Glutamatergic neuron (in vitro differentiated cells): ENCODE measurements at regions not wholly inside any gene's neighbourhood (a gene's known extent, or its start where the extent isn't known, plus 50 kb on each side); places are given as distances from the start of the nearest gene placed in this dataset.
A peak's percentile ranks its signal among the peaks of the same experiment; 100 is the strongest.
"Not testable (repeated sequence)": the region's sequence is repeated elsewhere in the genome, so short reads cannot be mapped to it uniquely, and the experiment has no call there.

Experiments
- DNase-seq: peaks from one replicate; pipeline ENCODE4 v3.0.0; 2022
- H3K27ac Mint-ChIP-seq: one replicate; pipeline ENCODE4 v1.8.0; 2020; ENCODE audit warnings: mild to moderate bottlenecking, mixed read lengths, inconsistent platforms; ENCODE audit not compliant: unreplicated experiment
- H3K27me3 Mint-ChIP-seq: one replicate; pipeline ENCODE4 v1.8.0; 2020; ENCODE audit warnings: mild to moderate bottlenecking, moderate library complexity, mixed read lengths, inconsistent platforms; ENCODE audit not compliant: unreplicated experiment
- H3K36me3 Mint-ChIP-seq: one replicate; pipeline ENCODE4 v1.8.0; 2020; ENCODE audit warnings: mild to moderate bottlenecking, mixed read lengths, inconsistent platforms; ENCODE audit not compliant: unreplicated experiment
- H3K4me1 Mint-ChIP-seq: one replicate; pipeline ENCODE4 v1.8.0; 2020; ENCODE audit warnings: mild to moderate bottlenecking, low read depth, mixed read lengths, inconsistent platforms; ENCODE audit not compliant: unreplicated experiment
- H3K4me3 Mint-ChIP-seq: one replicate; pipeline ENCODE4 v1.8.0; 2020; ENCODE audit warnings: mild to moderate bottlenecking, mixed read lengths, inconsistent platforms; ENCODE audit not compliant: unreplicated experiment
- H3K9me3 Mint-ChIP-seq: one replicate; pipeline ENCODE4 v1.8.0; 2020; ENCODE audit warnings: mild to moderate bottlenecking, moderate library complexity, mixed read lengths, inconsistent platforms; ENCODE audit not compliant: unreplicated experiment
- TF ChIP-seq, protein P1 (sequence below): fragments of 200-600 bp; sonication (generic); IDR thresholded peaks from one replicate; pipeline ENCODE4 v1.5.0; 2021; ENCODE audit not compliant: partially characterized antibody, unreplicated experiment

DNA sequence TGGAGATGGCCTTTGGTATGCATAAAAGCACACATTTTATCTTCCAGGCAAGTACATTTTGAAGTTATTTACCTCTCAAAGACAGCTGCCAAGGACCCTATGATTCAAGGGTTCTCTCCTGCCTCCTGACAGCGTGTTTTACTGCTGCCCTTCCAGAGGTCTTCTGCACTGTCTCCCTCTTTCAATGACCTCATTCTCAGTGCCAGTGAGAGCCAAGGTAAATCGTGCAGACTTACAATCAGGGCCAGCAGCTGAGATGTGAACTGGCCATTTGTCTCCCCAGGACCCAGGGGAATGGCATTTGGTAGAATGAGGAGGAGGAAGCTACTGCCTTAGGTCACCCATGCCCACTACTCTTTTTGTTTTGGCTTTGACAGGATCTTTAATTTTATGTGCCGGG is 84.2 kb upstream of the FGGY start:
- Mint-ChIP-seq H3K36me3 (peaks cover 27% of the 10 kb centered on the region), H3K9me3 (peaks cover 11% of the 10 kb centered on the region), H3K27me3 (peaks cover 4% of the 10 kb centered on the region), H3K27ac (no peak overlapping the region), H3K4me3 (no peak overlapping the region), H3K4me1 (peaks cover 11% of the 10 kb centered on the region)
- no peak for DNase-seq
- TF ChIP-seq, protein P1, sequence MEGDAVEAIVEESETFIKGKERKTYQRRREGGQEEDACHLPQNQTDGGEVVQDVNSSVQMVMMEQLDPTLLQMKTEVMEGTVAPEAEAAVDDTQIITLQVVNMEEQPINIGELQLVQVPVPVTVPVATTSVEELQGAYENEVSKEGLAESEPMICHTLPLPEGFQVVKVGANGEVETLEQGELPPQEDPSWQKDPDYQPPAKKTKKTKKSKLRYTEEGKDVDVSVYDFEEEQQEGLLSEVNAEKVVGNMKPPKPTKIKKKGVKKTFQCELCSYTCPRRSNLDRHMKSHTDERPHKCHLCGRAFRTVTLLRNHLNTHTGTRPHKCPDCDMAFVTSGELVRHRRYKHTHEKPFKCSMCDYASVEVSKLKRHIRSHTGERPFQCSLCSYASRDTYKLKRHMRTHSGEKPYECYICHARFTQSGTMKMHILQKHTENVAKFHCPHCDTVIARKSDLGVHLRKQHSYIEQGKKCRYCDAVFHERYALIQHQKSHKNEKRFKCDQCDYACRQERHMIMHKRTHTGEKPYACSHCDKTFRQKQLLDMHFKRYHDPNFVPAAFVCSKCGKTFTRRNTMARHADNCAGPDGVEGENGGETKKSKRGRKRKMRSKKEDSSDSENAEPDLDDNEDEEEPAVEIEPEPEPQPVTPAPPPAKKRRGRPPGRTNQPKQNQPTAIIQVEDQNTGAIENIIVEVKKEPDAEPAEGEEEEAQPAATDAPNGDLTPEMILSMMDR = no peak

DNA sequence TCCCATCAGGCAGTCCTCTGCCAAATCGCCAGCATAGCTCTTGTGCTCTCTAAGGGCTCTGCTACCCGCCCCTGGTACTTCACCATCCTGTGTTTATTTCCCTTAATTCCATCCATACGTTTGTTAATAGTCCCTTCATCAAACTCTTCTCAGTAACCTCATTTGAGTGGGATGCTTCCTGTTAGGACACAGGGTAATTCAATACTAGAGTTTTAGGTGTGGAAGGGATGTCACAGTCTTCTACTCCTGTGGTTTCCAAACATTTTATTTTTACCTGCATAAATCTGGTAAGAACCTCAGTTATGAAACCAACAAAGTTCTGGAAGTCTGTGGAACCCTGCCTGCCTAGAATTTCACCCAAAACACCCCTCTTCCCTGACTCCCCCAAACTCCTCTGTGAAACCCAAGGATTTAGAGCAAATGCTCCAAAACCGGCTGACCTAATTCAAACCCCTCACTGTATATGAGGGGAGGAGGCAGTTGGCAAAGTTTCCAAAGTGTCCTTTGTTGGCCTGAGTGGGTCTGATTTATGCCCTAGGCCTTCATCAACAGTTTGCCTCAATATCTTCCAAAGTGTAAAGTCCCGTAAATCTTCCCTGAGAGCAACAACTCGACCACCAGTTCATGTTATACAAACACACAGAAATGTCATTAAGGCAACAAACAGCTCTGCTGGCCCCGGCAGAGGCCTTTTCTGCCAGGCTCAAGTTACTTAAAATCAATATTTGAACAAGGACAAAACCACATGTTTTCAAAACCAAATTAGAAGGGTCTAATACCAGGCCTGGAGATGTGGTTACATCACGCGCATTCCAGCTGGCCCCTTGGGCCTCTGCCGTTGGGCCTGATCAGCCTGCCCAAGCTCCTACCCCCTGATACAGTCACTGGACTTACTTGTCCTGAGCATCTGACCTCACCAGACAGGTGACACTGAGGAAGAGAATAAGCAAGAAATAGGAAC is 82.4 kb upstream of the FGGY start:
- TF ChIP-seq, protein P1 = no peak
- Mint-ChIP-seq H3K27me3 (peaks cover 4% of the 10 kb centered on the region), H3K4me3 (no peak overlapping the region), H3K36me3 (peaks cover 26% of the 10 kb centered on the region), H3K4me1 (peaks cover 11% of the 10 kb centered on the region), H3K27ac (no peak overlapping the region), H3K9me3 (peaks cover 11% of the 10 kb centered on the region)
- DNase-seq = peak; percentile 20

GRCh38 chr1:59215766-59216291 is 81.1 kb upstream of the FGGY start:
- H3K9me3 Mint-ChIP-seq = peaks cover 11% of the 10 kb centered on the region
- peaks cover 11% of the 10 kb centered on the region for H3K4me1 Mint-ChIP-seq
- DNase-seq = no peak
- H3K36me3 Mint-ChIP-seq = peaks cover 26% of the 10 kb centered on the region
- H3K27ac Mint-ChIP-seq = no peak overlapping the region
- H3K4me3 Mint-ChIP-seq = no peak overlapping the region
- peaks cover 4% of the 10 kb centered on the region for H3K27me3 Mint-ChIP-seq
- TF ChIP-seq, protein P1 = no peak

DNA sequence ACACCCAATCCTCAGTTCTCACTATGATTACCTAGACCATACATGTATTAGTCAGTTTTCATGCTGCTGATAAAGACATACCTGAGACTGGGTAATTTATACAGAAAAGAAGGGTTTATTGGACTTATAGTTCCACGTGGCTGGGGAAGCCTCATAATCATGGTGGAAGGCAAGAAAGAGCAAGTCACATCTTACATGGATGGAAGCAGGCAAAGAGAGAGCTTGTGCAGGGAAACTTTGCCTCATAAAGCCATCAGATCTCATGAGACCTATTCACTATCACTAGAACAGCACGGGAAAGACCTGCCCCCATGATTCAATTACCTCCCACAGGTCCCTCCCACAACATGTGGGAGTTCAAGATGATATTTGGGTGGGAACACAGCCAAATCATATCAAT is 79.5 kb upstream of the FGGY start:
- Mint-ChIP-seq H3K9me3 (peaks cover 11% of the 10 kb centered on the region), H3K36me3 (peaks cover 26% of the 10 kb centered on the region), H3K4me1 (peaks cover 11% of the 10 kb centered on the region)
- DNase-seq, H3K27me3 Mint-ChIP-seq, H3K27ac Mint-ChIP-seq, H3K4me3 Mint-ChIP-seq: not testable (repeated sequence)

DNA sequence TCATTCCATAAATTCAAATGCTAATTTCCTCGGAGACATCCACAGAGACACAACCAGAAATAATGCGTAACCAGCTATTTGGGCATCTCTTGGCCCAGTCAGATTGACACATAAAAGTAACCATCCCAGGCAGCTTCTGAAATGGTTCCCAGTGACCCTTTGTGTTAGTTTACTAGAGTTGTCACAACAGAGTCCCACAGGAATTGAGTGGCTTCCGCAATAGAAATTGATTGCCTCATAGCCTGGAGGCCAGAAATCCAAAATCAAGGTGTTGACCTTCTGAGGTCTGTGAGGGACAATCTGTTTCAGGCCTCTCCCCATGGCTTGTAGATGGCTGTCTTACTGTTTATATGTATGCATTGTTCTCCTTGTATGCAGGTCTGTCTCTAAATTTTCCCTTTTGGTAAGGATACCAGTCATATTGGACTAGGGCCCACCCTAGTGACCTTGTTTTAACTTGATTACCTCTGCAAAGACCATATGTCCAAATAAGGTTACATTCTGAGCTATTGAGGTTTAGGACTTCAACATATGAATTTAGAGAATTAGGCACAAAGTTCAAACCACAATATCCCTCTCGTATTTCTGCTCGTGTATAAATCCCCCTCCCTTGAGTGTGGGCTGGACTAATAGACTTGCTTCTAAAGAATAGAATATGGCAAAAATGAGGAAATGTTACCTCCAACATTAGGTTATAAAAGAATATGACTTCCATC is 78.2 kb upstream of the FGGY start:
- no peak for DNase-seq
- Mint-ChIP-seq H3K27ac (no peak overlapping the region), H3K9me3 (peaks cover 10% of the 10 kb centered on the region), H3K36me3 (peaks cover 26% of the 10 kb centered on the region), H3K27me3 (peaks cover 4% of the 10 kb centered on the region), H3K4me1 (peaks cover 11% of the 10 kb centered on the region), H3K4me3 (no peak overlapping the region)
- TF ChIP-seq, protein P1 = no peak
